HL-60 (cell line): ENCODE measurements at regions not wholly inside any gene's neighbourhood (a gene's known extent, or its start where the extent isn't known, plus 50 kb on each side); places are given as distances from the start of the nearest gene placed in this dataset.
"Not testable (repeated sequence)": the region's sequence is repeated elsewhere in the genome, so short reads cannot be mapped to it uniquely, and the experiment has no call there.

Source experiments
- DNase-seq, 2 experiments: peaks; one replicate each; pipeline ENCODE4 v3.0.0-alpha.2; 2010 to 2020; ENCODE audit warnings: low read depth in 1 of 2, low spot score in 1 of 2
- H3K27ac ChIP-seq: fragments of 250-450 bp; sonication (Bioruptor Pico); replicated peaks from 2 replicates; pipeline ENCODE4 v1.5.1; 2020; ENCODE audit warnings: mild to moderate bottlenecking, moderate library complexity
- H3K27me3 ChIP-seq: fragments of 250-450 bp; sonication (Bioruptor Pico); 2 replicates; pipeline ENCODE4 v1.5.1; 2021; ENCODE audit warnings: mild to moderate bottlenecking, moderate library complexity; ENCODE audit not compliant: insufficient read depth, poor library complexity, severe bottlenecking
- H3K4me3 ChIP-seq: replicated peaks from 2 replicates; pipeline ENCODE4 v1.5.1; 2011; ENCODE audit warnings: mild to moderate bottlenecking, control low read depth, low read length; ENCODE audit not compliant: insufficient read depth
- GABPA ChIP-seq: IDR thresholded peaks from 2 replicates; pipeline ENCODE4 v1.6.1; 2012; ENCODE audit warnings: low read depth
- POLR2AphosphoS5 ChIP-seq: IDR thresholded peaks from 2 replicates; pipeline ENCODE4 v1.6.1; 2012; ENCODE audit warnings: low read depth
- SPI1 ChIP-seq: IDR thresholded peaks from 2 replicates; pipeline ENCODE4 v1.6.1; 2012; ENCODE audit warnings: low read depth, mild to moderate bottlenecking, borderline replicate concordance
- TF ChIP-seq, protein P1 (sequence below): IDR thresholded peaks from one replicate; pipeline ENCODE4 v1.5.1; 2011; ENCODE audit warnings: low read length, control low read depth, inconsistent platforms; ENCODE audit not compliant: insufficient read depth
- TF ChIP-seq, protein P2 (sequence below): IDR thresholded peaks from 2 replicates; pipeline ENCODE4 v1.6.1; 2012; ENCODE audit warnings: low read depth; ENCODE audit not compliant: insufficient replicate concordance

DNA sequence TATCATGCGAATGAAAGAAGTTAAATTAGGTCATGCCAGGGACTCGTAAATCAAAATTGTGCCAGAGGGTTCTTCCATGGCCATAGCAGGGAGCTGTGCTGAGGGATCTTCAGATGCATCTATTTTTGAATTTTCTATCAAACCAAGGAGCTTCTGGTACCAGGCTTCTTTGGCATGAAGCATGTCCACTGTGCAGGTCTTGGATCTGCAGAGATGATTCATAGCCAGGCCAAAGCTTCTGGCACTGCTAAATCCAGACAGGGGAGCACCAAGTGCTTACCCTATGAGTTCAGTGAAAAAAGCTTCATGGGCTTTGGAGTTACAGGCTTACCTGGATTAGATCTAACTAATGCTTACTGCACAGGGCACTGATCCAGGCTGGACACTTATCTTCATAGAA, 154.2 kb upstream of the DAB1 start:
- H3K4me3 ChIP-seq, result no peak overlapping the region
- no peak for DNase-seq
- no peak overlapping the region for H3K27ac ChIP-seq
- TF ChIP-seq, protein P1, sequence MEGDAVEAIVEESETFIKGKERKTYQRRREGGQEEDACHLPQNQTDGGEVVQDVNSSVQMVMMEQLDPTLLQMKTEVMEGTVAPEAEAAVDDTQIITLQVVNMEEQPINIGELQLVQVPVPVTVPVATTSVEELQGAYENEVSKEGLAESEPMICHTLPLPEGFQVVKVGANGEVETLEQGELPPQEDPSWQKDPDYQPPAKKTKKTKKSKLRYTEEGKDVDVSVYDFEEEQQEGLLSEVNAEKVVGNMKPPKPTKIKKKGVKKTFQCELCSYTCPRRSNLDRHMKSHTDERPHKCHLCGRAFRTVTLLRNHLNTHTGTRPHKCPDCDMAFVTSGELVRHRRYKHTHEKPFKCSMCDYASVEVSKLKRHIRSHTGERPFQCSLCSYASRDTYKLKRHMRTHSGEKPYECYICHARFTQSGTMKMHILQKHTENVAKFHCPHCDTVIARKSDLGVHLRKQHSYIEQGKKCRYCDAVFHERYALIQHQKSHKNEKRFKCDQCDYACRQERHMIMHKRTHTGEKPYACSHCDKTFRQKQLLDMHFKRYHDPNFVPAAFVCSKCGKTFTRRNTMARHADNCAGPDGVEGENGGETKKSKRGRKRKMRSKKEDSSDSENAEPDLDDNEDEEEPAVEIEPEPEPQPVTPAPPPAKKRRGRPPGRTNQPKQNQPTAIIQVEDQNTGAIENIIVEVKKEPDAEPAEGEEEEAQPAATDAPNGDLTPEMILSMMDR, result no peak
- TF ChIP-seq POLR2AphosphoS5 (no peak), GABPA (no peak), SPI1 (no peak)
- TF ChIP-seq, protein P2, sequence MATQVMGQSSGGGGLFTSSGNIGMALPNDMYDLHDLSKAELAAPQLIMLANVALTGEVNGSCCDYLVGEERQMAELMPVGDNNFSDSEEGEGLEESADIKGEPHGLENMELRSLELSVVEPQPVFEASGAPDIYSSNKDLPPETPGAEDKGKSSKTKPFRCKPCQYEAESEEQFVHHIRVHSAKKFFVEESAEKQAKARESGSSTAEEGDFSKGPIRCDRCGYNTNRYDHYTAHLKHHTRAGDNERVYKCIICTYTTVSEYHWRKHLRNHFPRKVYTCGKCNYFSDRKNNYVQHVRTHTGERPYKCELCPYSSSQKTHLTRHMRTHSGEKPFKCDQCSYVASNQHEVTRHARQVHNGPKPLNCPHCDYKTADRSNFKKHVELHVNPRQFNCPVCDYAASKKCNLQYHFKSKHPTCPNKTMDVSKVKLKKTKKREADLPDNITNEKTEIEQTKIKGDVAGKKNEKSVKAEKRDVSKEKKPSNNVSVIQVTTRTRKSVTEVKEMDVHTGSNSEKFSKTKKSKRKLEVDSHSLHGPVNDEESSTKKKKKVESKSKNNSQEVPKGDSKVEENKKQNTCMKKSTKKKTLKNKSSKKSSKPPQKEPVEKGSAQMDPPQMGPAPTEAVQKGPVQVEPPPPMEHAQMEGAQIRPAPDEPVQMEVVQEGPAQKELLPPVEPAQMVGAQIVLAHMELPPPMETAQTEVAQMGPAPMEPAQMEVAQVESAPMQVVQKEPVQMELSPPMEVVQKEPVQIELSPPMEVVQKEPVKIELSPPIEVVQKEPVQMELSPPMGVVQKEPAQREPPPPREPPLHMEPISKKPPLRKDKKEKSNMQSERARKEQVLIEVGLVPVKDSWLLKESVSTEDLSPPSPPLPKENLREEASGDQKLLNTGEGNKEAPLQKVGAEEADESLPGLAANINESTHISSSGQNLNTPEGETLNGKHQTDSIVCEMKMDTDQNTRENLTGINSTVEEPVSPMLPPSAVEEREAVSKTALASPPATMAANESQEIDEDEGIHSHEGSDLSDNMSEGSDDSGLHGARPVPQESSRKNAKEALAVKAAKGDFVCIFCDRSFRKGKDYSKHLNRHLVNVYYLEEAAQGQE, result no peak
- no peaks in the 10 kb centered on the region for H3K27me3 ChIP-seq

DNA sequence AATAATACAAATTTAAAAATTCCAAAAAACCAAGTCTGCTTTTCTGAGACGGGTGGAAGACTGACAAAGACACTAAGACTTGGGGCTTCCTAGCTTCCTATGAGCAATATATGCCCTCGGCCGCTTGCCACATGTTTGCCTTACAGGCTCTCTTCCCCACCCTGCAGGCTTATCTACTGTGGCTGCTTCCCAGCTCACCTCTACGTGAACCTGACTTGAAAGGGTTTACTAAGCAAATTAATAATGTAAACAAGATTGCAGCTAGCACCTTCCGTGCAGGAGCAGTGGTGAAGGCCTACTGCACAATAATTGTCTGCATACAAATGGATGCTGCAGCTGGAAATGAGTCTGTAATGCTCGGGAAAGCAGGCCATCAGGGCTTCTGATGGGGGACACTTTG, 152.9 kb upstream of the DAB1 start:
- no peak overlapping the region for H3K4me3 ChIP-seq
- no peak for DNase-seq
- TF ChIP-seq, protein P2, result no peak
- TF ChIP-seq SPI1 (no peak), POLR2AphosphoS5 (no peak), GABPA (no peak)
- TF ChIP-seq, protein P1, result no peak

DNA sequence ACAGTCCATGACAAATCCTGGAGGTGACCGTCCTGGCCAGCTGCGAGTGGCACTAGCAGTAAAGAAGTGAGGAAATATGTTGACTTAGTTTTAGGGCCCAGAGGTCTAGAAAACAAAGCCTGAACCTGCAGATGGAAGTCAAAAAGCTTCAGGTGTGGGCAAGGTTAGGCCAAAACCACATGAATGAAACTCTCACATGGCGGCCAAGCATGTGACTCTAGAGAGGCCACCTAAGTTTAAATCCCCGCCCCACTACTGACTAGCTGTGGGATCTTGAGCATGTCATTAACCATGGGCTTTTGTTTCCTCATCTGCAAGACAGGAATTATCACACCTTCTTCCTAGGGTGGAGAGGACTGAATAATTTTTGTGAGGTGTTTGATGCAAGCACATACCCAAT, 148.2 kb upstream of the DAB1 start:
- Histone ChIP-seq H3K27me3 (no peaks in the 10 kb centered on the region), H3K27ac (no peak overlapping the region), H3K4me3 (no peak overlapping the region)
- no peak for DNase-seq
- TF ChIP-seq, protein P2, result no peak
- TF ChIP-seq POLR2AphosphoS5 (no peak), SPI1 (no peak), GABPA (no peak)
- TF ChIP-seq, protein P1, result no peak

More for the DNA sequence above, 152.9 kb upstream of the DAB1 start:
- Histone ChIP-seq H3K27me3 (no peaks in the 10 kb centered on the region), H3K27ac (no peak overlapping the region)

DNA sequence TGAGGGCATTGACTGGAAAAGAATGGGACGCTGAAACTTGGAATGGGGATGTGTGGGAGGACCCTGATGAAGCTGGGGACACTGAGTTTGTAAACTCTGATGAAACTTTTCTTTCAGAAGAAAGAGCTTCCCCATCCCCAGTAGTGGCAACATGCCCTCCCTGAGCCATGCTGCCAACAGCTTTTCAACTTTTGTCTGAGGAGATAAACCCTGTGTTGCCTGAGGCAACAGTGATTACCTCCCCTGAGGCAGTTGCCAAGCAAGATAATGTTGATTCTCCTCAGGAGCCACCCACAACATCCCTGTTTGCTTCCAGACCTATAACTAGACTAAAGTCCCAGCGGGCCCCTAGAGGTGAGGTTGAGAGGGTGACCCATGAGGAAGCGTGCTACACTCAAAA, 134.2 kb upstream of the DAB1 start:
- not testable (repeated sequence) for H3K27ac ChIP-seq, H3K4me3 ChIP-seq, DNase-seq, H3K27me3 ChIP-seq
